Ishikawa (cell line): ENCODE measurements at regions not wholly inside any gene's neighbourhood (a gene's known extent, or its start where the extent isn't known, plus 50 kb on each side); places are given as distances from the start of the nearest gene placed in this dataset.

Experiments used
- EP300 ChIP-seq: IDR thresholded peaks from 2 replicates; pipeline ENCODE4 v1.6.1; 2012; ENCODE audit warnings: borderline replicate concordance
- REST ChIP-seq: IDR thresholded peaks from 2 replicates; pipeline ENCODE4 v1.6.1; 2012; ENCODE audit warnings: low read depth, mild to moderate bottlenecking

GRCh38 chr4:129905256-129905655 is 809.3 kb downstream of the C4orf33 start:
- TF ChIP-seq REST (no peak), EP300 (no peak)
